ENCODE measurements at regions not wholly inside any gene's neighbourhood (a gene's known extent, or its start where the extent isn't known, plus 50 kb on each side); places are given as distances from the start of the nearest gene placed in this dataset.

GRCh38 chr4:18285357-18285756, 263.8 kb upstream of the LCORL start:
- intact Hi-C loops (cut with DNase I): no loop called here
- H3K36me3 ChIP-seq: no peaks in the 10 kb centered on the region
- 71 to 83% methylated on average over 4 of the region's 4 CpGs for WGBS, 2 donors
- H3K27ac ChIP-seq: no peak overlapping the region
- TF ChIP-seq POLR2A (IDR thresholded peaks at IDR 0.05): no peak
- H3K4me3 ChIP-seq: no peak overlapping the region
- H3K4me1 ChIP-seq: no peaks in the 10 kb centered on the region
- H3K9me3 ChIP-seq: peaks cover 0 to 3% (median 0%) of the 10 kb centered on the region in 4 donors
- DNase-seq: no peak
- no peaks in the 10 kb centered on the region for H3K27me3 ChIP-seq

DNA sequence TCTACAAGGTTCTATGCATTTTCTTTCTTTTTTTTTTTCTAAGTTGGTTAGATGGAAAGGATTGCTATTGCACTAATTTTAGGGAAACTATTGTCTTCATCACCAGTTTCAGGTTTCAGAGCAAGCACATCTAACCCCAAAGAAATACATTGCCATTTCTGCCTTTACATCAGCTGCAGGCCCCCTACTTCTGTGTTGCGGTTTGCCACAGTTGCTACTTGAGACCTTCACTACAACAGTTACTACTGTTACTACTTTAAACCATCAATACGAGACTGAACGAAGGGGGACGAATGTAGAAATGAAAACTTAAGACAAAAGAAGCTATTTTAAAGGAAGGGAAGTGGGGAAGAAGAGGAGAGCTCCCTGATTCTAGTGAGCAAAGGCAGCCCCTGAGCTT, 256.7 kb upstream of the LCORL start:
- no peak overlapping the region for H3K4me3 ChIP-seq
- WGBS, 2 donors: 89 to 90% methylated on average over 4 of the region's 4 CpGs
- no peak for DNase-seq
- no peak for TF ChIP-seq POLR2AphosphoS5 (IDR thresholded peaks at IDR 0.05)
- TF ChIP-seq, protein P1, sequence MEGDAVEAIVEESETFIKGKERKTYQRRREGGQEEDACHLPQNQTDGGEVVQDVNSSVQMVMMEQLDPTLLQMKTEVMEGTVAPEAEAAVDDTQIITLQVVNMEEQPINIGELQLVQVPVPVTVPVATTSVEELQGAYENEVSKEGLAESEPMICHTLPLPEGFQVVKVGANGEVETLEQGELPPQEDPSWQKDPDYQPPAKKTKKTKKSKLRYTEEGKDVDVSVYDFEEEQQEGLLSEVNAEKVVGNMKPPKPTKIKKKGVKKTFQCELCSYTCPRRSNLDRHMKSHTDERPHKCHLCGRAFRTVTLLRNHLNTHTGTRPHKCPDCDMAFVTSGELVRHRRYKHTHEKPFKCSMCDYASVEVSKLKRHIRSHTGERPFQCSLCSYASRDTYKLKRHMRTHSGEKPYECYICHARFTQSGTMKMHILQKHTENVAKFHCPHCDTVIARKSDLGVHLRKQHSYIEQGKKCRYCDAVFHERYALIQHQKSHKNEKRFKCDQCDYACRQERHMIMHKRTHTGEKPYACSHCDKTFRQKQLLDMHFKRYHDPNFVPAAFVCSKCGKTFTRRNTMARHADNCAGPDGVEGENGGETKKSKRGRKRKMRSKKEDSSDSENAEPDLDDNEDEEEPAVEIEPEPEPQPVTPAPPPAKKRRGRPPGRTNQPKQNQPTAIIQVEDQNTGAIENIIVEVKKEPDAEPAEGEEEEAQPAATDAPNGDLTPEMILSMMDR (IDR thresholded peaks at IDR 0.05): no peak
- no peak for TF ChIP-seq POLR2A (IDR thresholded peaks at IDR 0.05)
- TF ChIP-seq EP300 (IDR thresholded peaks at IDR 0.05): no peak
- H3K27ac ChIP-seq: no peak overlapping the region
- intact Hi-C loops (cut with DNase I): no loop called here
- no peaks in the 10 kb centered on the region for H3K36me3 ChIP-seq
- H3K4me1 ChIP-seq: no peaks in the 10 kb centered on the region
- H3K9me3 ChIP-seq: peaks cover 0 to 3% (median 0%) of the 10 kb centered on the region in 4 donors
- H3K27me3 ChIP-seq: no peaks in the 10 kb centered on the region

GRCh38 chr4:18262832-18263231, 241.3 kb upstream of the LCORL start:
- no peak for TF ChIP-seq POLR2A (IDR thresholded peaks at IDR 0.05)
- 85 to 88% methylated on average over 3 of the region's 3 CpGs for WGBS, 2 donors
- Histone ChIP-seq H3K4me3 (no peak overlapping the region), H3K4me1 (no peaks in the 10 kb centered on the region), H3K36me3 (no peaks in the 10 kb centered on the region), H3K9me3 (no peaks in the 10 kb centered on the region), H3K27me3 (no peaks in the 10 kb centered on the region), H3K27ac (no peak overlapping the region)
- intact Hi-C loops (cut with DNase I): no loop called here
- DNase-seq: no peak

- Histone ChIP-seq H3K4me1 (no peaks in the 10 kb centered on the region), H3K36me3 (no peaks in the 10 kb centered on the region), H3K27ac (no peak overlapping the region), H3K27me3 (no peaks in the 10 kb centered on the region), H3K4me3 (no peak overlapping the region), H3K9me3 (no peaks in the 10 kb centered on the region)
- TF ChIP-seq, protein P1 (IDR thresholded peaks at IDR 0.05): no peak
- TF ChIP-seq POLR2AphosphoS5 (IDR thresholded peaks at IDR 0.05) (no peak), POLR2A (IDR thresholded peaks at IDR 0.05) (no peak), EP300 (IDR thresholded peaks at IDR 0.05) (no peak)
- intact Hi-C loops (cut with DNase I): no loop called here
- 76 to 94% methylated on average over 1 of the region's 1 CpG for WGBS, 2 donors
- no peak for DNase-seq
These were observed 230.5 kb upstream of the LCORL start for GRCh38 chr4:18252052-18252451.

GRCh38 chr4:18250564-18250963, 229.0 kb upstream of the LCORL start:
- no peak overlapping the region for H3K27ac ChIP-seq
- no peaks in the 10 kb centered on the region for H3K9me3 ChIP-seq
- no peaks in the 10 kb centered on the region for H3K27me3 ChIP-seq
- intact Hi-C loops (cut with DNase I): no loop called here
- no peak overlapping the region for H3K4me3 ChIP-seq
- H3K4me1 ChIP-seq: no peaks in the 10 kb centered on the region
- TF ChIP-seq POLR2AphosphoS5 (IDR thresholded peaks at IDR 0.05) (no peak), POLR2A (IDR thresholded peaks at IDR 0.05) (no peak), EP300 (IDR thresholded peaks at IDR 0.05) (no peak)
- TF ChIP-seq, protein P1 (IDR thresholded peaks at IDR 0.05): no peak
- DNase-seq: no peak
- H3K36me3 ChIP-seq: no peaks in the 10 kb centered on the region

GRCh38 chr4:18248611-18249010, 227.1 kb upstream of the LCORL start:
- DNase-seq: no peak
- Histone ChIP-seq H3K27ac (no peak overlapping the region), H3K36me3 (no peaks in the 10 kb centered on the region), H3K9me3 (no peaks in the 10 kb centered on the region), H3K27me3 (no peaks in the 10 kb centered on the region), H3K4me1 (no peaks in the 10 kb centered on the region), H3K4me3 (no peak overlapping the region)
- intact Hi-C loops (cut with DNase I): no loop called here
- TF ChIP-seq POLR2AphosphoS5 (IDR thresholded peaks at IDR 0.05) (no peak), POLR2A (IDR thresholded peaks at IDR 0.05) (no peak), EP300 (IDR thresholded peaks at IDR 0.05) (no peak)
- TF ChIP-seq, protein P1 (IDR thresholded peaks at IDR 0.05): no peak
- 90 to 91% methylated on average over 2 of the region's 2 CpGs for WGBS, 2 donors

Data from sigmoid colon (tissue), 6 donors.